ENCODE measurements at regions not wholly inside any gene's neighbourhood (a gene's known extent, or its start where the extent isn't known, plus 50 kb on each side); places are given as distances from the start of the nearest gene placed in this dataset.

GRCh38 chr7:17651863-17652385 is 288.4 kb downstream of the SNX13 start:
- H3K9me3 ChIP-seq (ENCODE audit: low read length): no peaks in the 10 kb centered on the region
- no peak overlapping the region for H2AFZ ChIP-seq (ENCODE audit: low read depth, low read length)
- H3F3A ChIP-seq (ENCODE audit: insufficient read depth, low read length, poor library complexity, severe bottlenecking): no peaks in the 10 kb centered on the region
- TF ChIP-seq EP300 (conservative IDR thresholded peaks at IDR 0.05; ENCODE audit: poor library complexity, severe bottlenecking): no peak
- no peak for TF ChIP-seq RAD21 (conservative IDR thresholded peaks at IDR 0.05)
- TF ChIP-seq REST (IDR thresholded peaks at IDR 0.05; ENCODE audit: borderline replicate concordance): no peak
- H3K9ac ChIP-seq (ENCODE audit: low read length): no peak overlapping the region
- H3K4me2 ChIP-seq (ENCODE audit: low read length): no peak overlapping the region
- H3K36me3 ChIP-seq (ENCODE audit: insufficient read depth, low read length): no peaks in the 10 kb centered on the region
- no peaks in the 10 kb centered on the region for H3K9me2 ChIP-seq (ENCODE audit: insufficient read depth, low read length)
- no peaks in the 10 kb centered on the region for H3K79me2 ChIP-seq (replicated peaks; ENCODE audit: insufficient read depth, low read length)
- H3K27me3 ChIP-seq (ENCODE audit: insufficient read depth, low read depth, low read length): no peaks in the 10 kb centered on the region
- H4K20me1 ChIP-seq (ENCODE audit: insufficient read depth): no peaks in the 10 kb centered on the region
- H3K27ac ChIP-seq (ENCODE audit: low read length): no peak overlapping the region
- H3K4me3 ChIP-seq (ENCODE audit: low read length): no peak overlapping the region

GRCh38 chr7:17654940-17655339 is 285.4 kb downstream of the SNX13 start:
- TF ChIP-seq RAD21 (conservative IDR thresholded peaks at IDR 0.05): no peak
- no peak for TF ChIP-seq EP300 (conservative IDR thresholded peaks at IDR 0.05; ENCODE audit: poor library complexity, severe bottlenecking)
- no peak for TF ChIP-seq MXI1 (conservative IDR thresholded peaks at IDR 0.05; ENCODE audit: poor library complexity, severe bottlenecking)
- no peak for TF ChIP-seq EZH2 (IDR thresholded peaks at IDR 0.05; ENCODE audit: borderline replicate concordance, insufficient read depth, low read length, poor library complexity, severe bottlenecking)
- no peak for TF ChIP-seq REST (IDR thresholded peaks at IDR 0.05; ENCODE audit: borderline replicate concordance)
- TF ChIP-seq SMC3 (conservative IDR thresholded peaks at IDR 0.05; ENCODE audit: poor library complexity): no peak
- no peak for TF ChIP-seq CTCF (IDR thresholded peaks at IDR 0.05; ENCODE audit: poor library complexity, severe bottlenecking)
- TF ChIP-seq POLR2AphosphoS5 (IDR thresholded peaks at IDR 0.05): no peak
- no peak for TF ChIP-seq TAF1 (IDR thresholded peaks at IDR 0.05; ENCODE audit: low read depth)
- no peaks in the 10 kb centered on the region for H3K9me3 ChIP-seq (ENCODE audit: low read length)
- no peak overlapping the region for H3K27ac ChIP-seq (ENCODE audit: low read length)
- no peak overlapping the region for H3K4me3 ChIP-seq (ENCODE audit: low read length)
- no peak overlapping the region for H3K9ac ChIP-seq (ENCODE audit: low read length)
- H3F3A ChIP-seq (ENCODE audit: insufficient read depth, low read length, poor library complexity, severe bottlenecking): no peaks in the 10 kb centered on the region
- no peaks in the 10 kb centered on the region for H3K9me2 ChIP-seq (ENCODE audit: insufficient read depth, low read length)
- no peaks in the 10 kb centered on the region for H3K36me3 ChIP-seq (ENCODE audit: insufficient read depth, low read length)
- no peaks in the 10 kb centered on the region for H4K20me1 ChIP-seq (ENCODE audit: insufficient read depth)
- no peaks in the 10 kb centered on the region for H3K79me2 ChIP-seq (replicated peaks; ENCODE audit: insufficient read depth, low read length)
- no peak overlapping the region for H2AFZ ChIP-seq (ENCODE audit: low read depth, low read length)
- no peaks in the 10 kb centered on the region for H3K27me3 ChIP-seq (ENCODE audit: insufficient read depth, low read depth, low read length)
- no peak overlapping the region for H3K4me2 ChIP-seq (ENCODE audit: low read length)
